GM12878 (cell line): ENCODE measurements at regions not wholly inside any gene's neighbourhood (a gene's known extent, or its start where the extent isn't known, plus 50 kb on each side); places are given as distances from the start of the nearest gene placed in this dataset.

Experiments
- ATAC-seq: fragments of 200-7000 bp; cut with Tn5 transposase; 3 replicates; pipeline ENCODE4 v1.9.1; 2020; ENCODE audit warnings: mild to moderate bottlenecking, moderate library complexity
- BruUV-seq: library from RNA; stranded (reverse); fragments of 400-500 nt; replicated peaks from 2 replicates; lab custom pipeline; 2021; lab: Mats Ljungman, UMichigan
- CTCF ChIA-PET: fragments of 300-600 bp; sonication (Branson Sonifier 250); formaldehyde crosslinking; extraction: SDS; loops from one replicate; lab custom pipeline; 2021; ENCODE audit warnings: inconsistent platforms; lab: Yijun Ruan, JAX
- POLR2A ChIA-PET: fragments of 350-600 bp; formaldehyde crosslinking; extraction: SDS; loops from one replicate; lab custom pipeline; 2021; ENCODE audit warnings: inconsistent platforms; lab: Charles Lee
- RAD21 ChIA-PET: fragments of 300-600 bp; sonication (Branson Sonifier 250); formaldehyde crosslinking; loops from one replicate; lab custom pipeline; 2023; ENCODE audit warnings: antibody characterized with exemption; ENCODE audit not compliant: unreplicated experiment; lab: Charles Lee
- SMC1A ChIA-PET: fragments of 300-600 bp; sonication (Branson Sonifier 250); formaldehyde crosslinking; loops from one replicate; lab custom pipeline; 2023; ENCODE audit not compliant: unreplicated experiment, uncharacterized antibody; lab: Charles Lee
- DNase-seq: peaks from one replicate; pipeline ENCODE4 v3.0.0-alpha.2; 2011; ENCODE audit warnings: low read depth, low spot score
- FAIRE-seq: peaks from 3 replicates; lab custom pipeline; 2011; peaks lifted over from hg19 to GRCh38; lab: Jason Lieb, UNC
- H2AFZ ChIP-seq: 2 replicates; pipeline ENCODE4 v1.6.0; 2011; ENCODE audit warnings: low read depth, low read length, control low read depth; ENCODE audit not compliant: control insufficient read depth
- H3K27ac ChIP-seq: 2 replicates; pipeline ENCODE4 v1.5.1; 2011; ENCODE audit warnings: control low read depth; ENCODE audit not compliant: control insufficient read depth, insufficient read depth
- H3K27me3 ChIP-seq, 2 experiments: replicated peaks in 1 of 2; 2 replicates each; pipeline versions ENCODE4 v1.6.0 to v1.6.1; 2011; ENCODE audit warnings: low read length in 1 of 2; ENCODE audit not compliant: control insufficient read depth in 2 of 2, insufficient read depth in 2 of 2
- H3K36me3 ChIP-seq, 2 experiments: 2 replicates each; pipeline ENCODE4 v1.5.1; 2011; ENCODE audit warnings: low read length in 1 of 2; ENCODE audit not compliant: control insufficient read depth in 2 of 2, insufficient read depth in 2 of 2
- H3K4me1 ChIP-seq: 2 replicates; pipeline ENCODE4 v1.6.1; 2011; ENCODE audit warnings: mild to moderate bottlenecking, low read length, moderate library complexity, mixed read lengths; ENCODE audit not compliant: control insufficient read depth, insufficient read depth
- H3K4me2 ChIP-seq: 2 replicates; pipeline ENCODE4 v1.6.0; 2011; ENCODE audit warnings: control low read depth; ENCODE audit not compliant: control insufficient read depth, insufficient read depth
- H3K4me3 ChIP-seq: fragments of 200-600 bp; sonication (generic); 2 replicates; pipeline ENCODE4 v1.5.1; 2016
- H3K79me2 ChIP-seq: 2 replicates; pipeline ENCODE4 v1.6.0; 2011; ENCODE audit warnings: low read length; ENCODE audit not compliant: control insufficient read depth, insufficient read depth
- H3K9ac ChIP-seq: 2 replicates; pipeline ENCODE4 v1.8.0; 2011; ENCODE audit warnings: low read length, control low read depth, mixed read lengths; ENCODE audit not compliant: control insufficient read depth, insufficient read depth
- H3K9me3 ChIP-seq: replicated peaks from 3 replicates; pipeline ENCODE4 v1.5.1; 2011; ENCODE audit warnings: mild to moderate bottlenecking, low read length; ENCODE audit not compliant: control insufficient read depth, insufficient read depth
- H4K20me1 ChIP-seq: 2 replicates; pipeline ENCODE4 v1.6.0; 2011; ENCODE audit not compliant: control insufficient read depth, insufficient read depth
- CBX3 ChIP-seq: fragments of 200-600 bp; sonication (generic); IDR thresholded peaks from 2 replicates; pipeline ENCODE4 v1.6.1; 2016; ENCODE audit warnings: low read depth, borderline replicate concordance
- POLR2A ChIP-seq: IDR thresholded peaks from 2 replicates; pipeline ENCODE4 v1.6.1; 2011; ENCODE audit warnings: low read depth, mild to moderate bottlenecking, low read length
- SMC3 ChIP-seq: IDR thresholded peaks from 2 replicates; pipeline ENCODE4 v1.6.1; 2011; ENCODE audit warnings: low read length, improper control_type of control experiment, borderline replicate concordance
- WGBS: methylation state at CpG from one replicate; pipeline ENCODE4 v1.1.6; 2016; ENCODE audit warnings: low lambda C conversion rate; ENCODE audit not compliant: insufficient replicate concordance, insufficient coverage; ENCODE audit errors: missing lambda C conversion rate; 5-methylcytosine and 5-hydroxymethylcytosine counted together
- in situ Hi-C: fragments of 300-500 bp; cut with MboI; formaldehyde crosslinking; loops from 9 replicates; pipeline ENCODE4 v1.14.3; 2018; ENCODE audit warnings: mixed read lengths
- intact Hi-C: fragments of 100-400 bp; cut with micrococcal nuclease; formaldehyde crosslinking; loops from one replicate; pipeline ENCODE4 v1.14.2; 2022; ENCODE audit not compliant: unreplicated experiment
- TF ChIP-seq, protein P1 (sequence below): fragments of 150-350 bp; IDR thresholded peaks from 2 replicates; pipeline ENCODE4 v1.6.1; 2016; ENCODE audit warnings: low read depth, low read length

DNA sequence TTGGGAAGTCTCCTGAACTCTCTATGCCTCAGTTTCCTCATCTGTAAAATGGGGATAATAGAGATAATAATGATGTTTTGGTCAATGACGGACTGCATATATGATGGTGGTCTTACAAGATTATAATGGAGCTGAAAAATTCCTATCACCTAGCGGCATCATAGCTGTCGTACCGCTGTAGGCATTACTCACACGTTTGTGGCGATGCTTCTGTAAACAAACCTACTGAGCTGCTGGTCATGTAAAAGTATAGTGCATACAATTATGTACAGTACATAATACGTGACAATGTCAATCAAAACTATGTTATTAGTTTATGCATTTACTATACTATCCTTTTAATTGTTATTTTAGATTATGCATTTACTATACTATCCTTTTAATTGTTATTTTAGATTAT, 339.1 kb upstream of the NPVF start:
- H3K9me3 ChIP-seq = no peaks in the 10 kb centered on the region
- no peak for TF ChIP-seq SMC3
- TF ChIP-seq CBX3 = no peak
- no peak for TF ChIP-seq POLR2A
- TF ChIP-seq, protein P1, sequence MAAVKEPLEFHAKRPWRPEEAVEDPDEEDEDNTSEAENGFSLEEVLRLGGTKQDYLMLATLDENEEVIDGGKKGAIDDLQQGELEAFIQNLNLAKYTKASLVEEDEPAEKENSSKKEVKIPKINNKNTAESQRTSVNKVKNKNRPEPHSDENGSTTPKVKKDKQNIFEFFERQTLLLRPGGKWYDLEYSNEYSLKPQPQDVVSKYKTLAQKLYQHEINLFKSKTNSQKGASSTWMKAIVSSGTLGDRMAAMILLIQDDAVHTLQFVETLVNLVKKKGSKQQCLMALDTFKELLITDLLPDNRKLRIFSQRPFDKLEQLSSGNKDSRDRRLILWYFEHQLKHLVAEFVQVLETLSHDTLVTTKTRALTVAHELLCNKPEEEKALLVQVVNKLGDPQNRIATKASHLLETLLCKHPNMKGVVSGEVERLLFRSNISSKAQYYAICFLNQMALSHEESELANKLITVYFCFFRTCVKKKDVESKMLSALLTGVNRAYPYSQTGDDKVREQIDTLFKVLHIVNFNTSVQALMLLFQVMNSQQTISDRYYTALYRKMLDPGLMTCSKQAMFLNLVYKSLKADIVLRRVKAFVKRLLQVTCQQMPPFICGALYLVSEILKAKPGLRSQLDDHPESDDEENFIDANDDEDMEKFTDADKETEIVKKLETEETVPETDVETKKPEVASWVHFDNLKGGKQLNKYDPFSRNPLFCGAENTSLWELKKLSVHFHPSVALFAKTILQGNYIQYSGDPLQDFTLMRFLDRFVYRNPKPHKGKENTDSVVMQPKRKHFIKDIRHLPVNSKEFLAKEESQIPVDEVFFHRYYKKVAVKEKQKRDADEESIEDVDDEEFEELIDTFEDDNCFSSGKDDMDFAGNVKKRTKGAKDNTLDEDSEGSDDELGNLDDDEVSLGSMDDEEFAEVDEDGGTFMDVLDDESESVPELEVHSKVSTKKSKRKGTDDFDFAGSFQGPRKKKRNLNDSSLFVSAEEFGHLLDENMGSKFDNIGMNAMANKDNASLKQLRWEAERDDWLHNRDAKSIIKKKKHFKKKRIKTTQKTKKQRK = no peak
- TF ChIP-seq, all 136 proteins: peak for 0
- Histone ChIP-seq H3K4me2 (no peak overlapping the region), H3K79me2 (no peaks in the 10 kb centered on the region), H3K36me3 (no peaks in the 10 kb centered on the region), H3K4me3 (no peak overlapping the region), H2AFZ (no peak overlapping the region), H3K27me3 (no peaks in the 10 kb centered on the region; a peak in 1 of 4 replicates), H3K9ac (no peak overlapping the region), H4K20me1 (no peaks in the 10 kb centered on the region), H3K4me1 (no peaks in the 10 kb centered on the region), H3K27ac (no peak overlapping the region)
- RAD21 ChIA-PET = interaction anchor here (1.1 to 2.6 kb wide), 4 partner anchors 176 to 308 kb away, joined by 3 to 13 read pairs (median 7); no protein-coding TSS in a partner anchor
- POLR2A ChIA-PET = no interaction called here
- SMC1A ChIA-PET = interaction anchor here (0.9 to 4.1 kb wide), 6 partner anchors 80 to 307 kb away, joined by 3 to 21 read pairs (median 4); no protein-coding TSS in a partner anchor
- ATAC-seq (no peak), FAIRE-seq (no peak), DNase-seq (no peak)
- no TSS peak for BruUV-seq
- in situ Hi-C loops (loop anchor here (25.0 kb wide), 1 partner anchor 180 kb away; no protein-coding TSS in a partner anchor), intact Hi-C loops (loop anchor here (2.0 kb wide), 1 partner anchor 283 kb away; no protein-coding TSS in a partner anchor)
- WGBS = 41% methylated on average over 7 of the region's 7 CpGs
- CTCF ChIA-PET = interaction anchor here (0.7 to 7.8 kb wide), 21 partner anchors 8 to 802 kb away, joined by 3 to 111 read pairs (median 3); no protein-coding TSS in a partner anchor
